Activated naive CD4-positive, alpha-beta T cell treated with anti-CD3 and anti-CD28 coated beads, Interleukin-2, amount 50 U/mL, for 24 hours (primary cell): ENCODE measurements at regions not wholly inside any gene's neighbourhood (a gene's known extent, or its start where the extent isn't known, plus 50 kb on each side); places are given as distances from the start of the nearest gene placed in this dataset.
"Not testable (repeated sequence)": the region's sequence is repeated elsewhere in the genome, so short reads cannot be mapped to it uniquely, and the experiment has no call there.

Experiments
- H3K27ac Mint-ChIP-seq: one replicate; pipeline ENCODE4 v1.8.0; 2021; ENCODE audit warnings: mild to moderate bottlenecking, mixed read lengths
- H3K27me3 Mint-ChIP-seq: one replicate; pipeline ENCODE4 v1.8.0; 2021; ENCODE audit warnings: mixed read lengths
- H3K36me3 Mint-ChIP-seq: one replicate; pipeline ENCODE4 v1.8.0; 2021; ENCODE audit warnings: mixed read lengths
- H3K4me1 Mint-ChIP-seq: one replicate; pipeline ENCODE4 v1.8.0; 2021; ENCODE audit warnings: mixed read lengths
- H3K4me3 Mint-ChIP-seq: one replicate; pipeline ENCODE4 v1.8.0; 2021; ENCODE audit warnings: mild to moderate bottlenecking, mixed read lengths
- H3K9me3 Mint-ChIP-seq: one replicate; pipeline ENCODE4 v1.8.0; 2021; ENCODE audit warnings: mixed read lengths

- not testable (repeated sequence) for H3K27ac Mint-ChIP-seq, H3K27me3 Mint-ChIP-seq, H3K36me3 Mint-ChIP-seq, H3K9me3 Mint-ChIP-seq, H3K4me1 Mint-ChIP-seq
- peak overlapping the region; percentile 71 for H3K4me3 Mint-ChIP-seq
Measured at GRCh38 chr1:148679050-148679786, 69.4 kb upstream of the NUDT4B start.

DNA sequence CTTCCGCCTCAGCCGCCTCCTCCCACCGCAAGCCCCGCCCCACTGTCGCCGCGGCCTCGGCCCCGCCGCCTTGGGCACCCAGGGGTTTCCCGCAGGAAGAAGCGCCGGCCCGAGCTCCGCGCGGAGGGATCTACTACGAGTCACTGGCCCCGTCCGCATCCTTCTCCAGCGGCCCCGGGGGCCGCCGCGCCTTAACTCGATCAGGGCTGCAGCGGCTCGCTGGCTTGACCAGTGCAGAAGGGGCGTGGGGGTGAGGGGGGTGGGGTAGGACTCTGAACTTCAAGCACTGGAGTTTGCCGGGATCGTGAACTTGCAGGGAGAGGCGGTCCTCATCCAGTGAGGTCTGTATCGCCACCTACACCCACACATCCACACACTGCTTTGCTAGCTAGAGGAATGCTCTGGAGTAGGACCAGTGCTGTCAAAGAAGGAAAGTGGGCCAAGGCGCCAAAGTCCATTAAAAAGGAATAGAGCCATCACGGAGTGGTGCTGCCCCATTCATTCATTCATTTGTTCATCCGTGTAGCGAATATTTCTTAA lies 68.7 kb upstream of the NUDT4B start:
- H3K4me3 Mint-ChIP-seq: peak overlapping the region; percentile 71
- H3K9me3 Mint-ChIP-seq, H3K27me3 Mint-ChIP-seq, H3K4me1 Mint-ChIP-seq, H3K27ac Mint-ChIP-seq, H3K36me3 Mint-ChIP-seq: not testable (repeated sequence)

DNA sequence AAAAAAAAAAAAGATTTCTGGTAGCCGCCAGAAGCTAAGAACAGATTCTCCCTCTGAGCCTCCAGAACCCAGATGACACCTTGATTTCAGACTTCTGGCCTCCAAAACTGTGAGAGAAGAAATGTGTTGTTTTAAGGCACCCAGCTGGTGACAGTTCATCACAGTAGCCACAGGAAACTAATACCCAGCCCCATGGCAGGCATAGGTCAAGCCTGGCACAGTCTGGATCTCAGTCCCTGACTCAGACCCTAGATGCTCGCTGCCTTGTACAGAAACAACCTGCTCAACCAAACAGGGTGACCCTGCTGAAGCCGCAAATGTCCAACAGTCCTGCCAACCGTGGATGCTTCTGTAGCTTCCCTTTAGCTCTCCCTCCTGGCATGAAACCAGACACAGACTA lies 61.8 kb upstream of the NUDT4B start:
- H3K4me1 Mint-ChIP-seq, H3K36me3 Mint-ChIP-seq, H3K4me3 Mint-ChIP-seq, H3K9me3 Mint-ChIP-seq, H3K27ac Mint-ChIP-seq, H3K27me3 Mint-ChIP-seq: not testable (repeated sequence)

- not testable (repeated sequence) for H3K27ac Mint-ChIP-seq, H3K4me1 Mint-ChIP-seq, H3K36me3 Mint-ChIP-seq, H3K4me3 Mint-ChIP-seq, H3K27me3 Mint-ChIP-seq, H3K9me3 Mint-ChIP-seq
Measured at GRCh38 chr1:148687376-148687775, 61.2 kb upstream of the NUDT4B start.
